Stimulated activated CD8-positive, alpha-beta memory T cell treated with anti-CD3 and anti-CD28 coated beads, Interleukin-15, amount 100 ng/mL, for 1 hour (primary cell): ENCODE measurements at regions not wholly inside any gene's neighbourhood (a gene's known extent, or its start where the extent isn't known, plus 50 kb on each side); places are given as distances from the start of the nearest gene placed in this dataset.

Experiments
- DNase-seq: peaks from one replicate; pipeline ENCODE4 v3.0.0-alpha.2; 2020; ENCODE audit warnings: low read depth

- DNase-seq = no peak
These were observed 319.3 kb upstream of the UBE2E3 start for GRCh38 chr2:180660881-180661685.

GRCh38 chr2:180660207-180660606 lies 320.2 kb upstream of the UBE2E3 start:
- DNase-seq = no peak

GRCh38 chr2:180657054-180657453 lies 323.4 kb upstream of the UBE2E3 start:
- DNase-seq = no peak

GRCh38 chr2:180656455-180656847 lies 324.0 kb upstream of the UBE2E3 start:
- DNase-seq = no peak

GRCh38 chr2:180655842-180656454 lies 324.5 kb upstream of the UBE2E3 start:
- DNase-seq = no peak

GRCh38 chr2:180655393-180655792 lies 325.0 kb upstream of the UBE2E3 start:
- DNase-seq = no peak

- DNase-seq = no peak
These were observed 326.9 kb upstream of the UBE2E3 start for GRCh38 chr2:180653481-180653880.

- DNase-seq = no peak
These were observed 327.6 kb upstream of the UBE2E3 start for GRCh38 chr2:180652794-180653193.

- DNase-seq = no peak
These were observed 328.8 kb upstream of the UBE2E3 start for GRCh38 chr2:180651596-180651995.

GRCh38 chr2:180647621-180648020 lies 332.8 kb upstream of the UBE2E3 start:
- no peak for DNase-seq

GRCh38 chr2:180647221-180647620 lies 333.2 kb upstream of the UBE2E3 start:
- no peak for DNase-seq

- DNase-seq = no peak
These were observed 333.6 kb upstream of the UBE2E3 start for GRCh38 chr2:180646756-180647155.

GRCh38 chr2:180644709-180645108 lies 335.7 kb upstream of the UBE2E3 start:
- no peak for DNase-seq

- DNase-seq = no peak
These were observed 349.6 kb upstream of the UBE2E3 start for GRCh38 chr2:180630756-180631155.

GRCh38 chr2:180625006-180625844 lies 355.2 kb upstream of the UBE2E3 start:
- DNase-seq = no peak

GRCh38 chr2:180621941-180622918 lies 358.2 kb upstream of the UBE2E3 start:
- no peak for DNase-seq

GRCh38 chr2:180621366-180621765 lies 359.0 kb upstream of the UBE2E3 start:
- no peak for DNase-seq

GRCh38 chr2:180618570-180618969 lies 361.8 kb upstream of the UBE2E3 start:
- DNase-seq = no peak

GRCh38 chr2:180614776-180615175 lies 365.6 kb upstream of the UBE2E3 start:
- DNase-seq = no peak

GRCh38 chr2:180609626-180610340 lies 370.6 kb upstream of the UBE2E3 start:
- DNase-seq = no peak

- DNase-seq = no peak
These were observed 372.8 kb upstream of the UBE2E3 start for GRCh38 chr2:180607514-180608049.
